ENCODE measurements at regions not wholly inside any gene's neighbourhood (a gene's known extent, or its start where the extent isn't known, plus 50 kb on each side); places are given as distances from the start of the nearest gene placed in this dataset.

DNA sequence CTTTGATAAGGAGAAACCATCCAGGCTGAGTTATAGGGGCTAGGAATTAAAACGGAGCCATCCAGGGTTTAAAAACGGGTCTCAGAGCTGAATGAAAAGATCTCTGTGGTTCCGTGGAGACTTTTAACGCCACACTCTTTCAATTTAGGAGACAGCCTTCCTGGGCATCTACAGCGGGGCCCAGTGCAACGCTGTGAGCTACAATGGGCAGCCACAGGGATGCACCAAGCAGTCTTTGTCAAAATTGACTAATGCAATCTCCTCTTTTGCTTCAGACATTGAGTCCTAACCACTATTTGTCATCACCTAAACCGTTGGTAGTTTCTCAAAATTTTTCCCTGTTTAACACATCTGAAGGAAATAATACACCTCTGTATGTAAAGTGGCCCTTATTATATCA, 96.6 kb upstream of the ABCA1 start:
- ChIA-PET POLR2A (no interaction called here), CTCF (ENCODE audit: low intra/inter-chr PET ratio) (no interaction called here)
- DNase-seq (ENCODE audit: extremely low read depth in 1 of 4, low spot score in 3 of 4) = no peak
- peaks cover 0 to 11% of the 10 kb centered on the region in 2 experiments; a peak in 1 of 5 replicates for H3K27me3 ChIP-seq (ENCODE audit: control insufficient read depth in 2 of 2, insufficient read depth in 2 of 2, low read length in 2 of 2)
- intact Hi-C loops (cut with micrococcal nuclease) = no loop called here
- WGBS (ENCODE audit: insufficient coverage, low coverage, missing lambda C conversion rate) = 1% methylated on average over 7 of the region's 7 CpGs
- H4K20me1 ChIP-seq (replicated peaks; ENCODE audit: control insufficient read depth, insufficient read depth, low read length) = no peaks in the 10 kb centered on the region
- H3K9me1 ChIP-seq (ENCODE audit: control insufficient read depth, insufficient read depth, low read length) = no peaks in the 10 kb centered on the region
- in situ Hi-C loops (cut with MboI) = no loop called here
- BruUV-seq (replicated peaks) = no TSS peak
- H3K4me2 ChIP-seq (ENCODE audit: insufficient read depth, low read length) = no peak overlapping the region
- FAIRE-seq = no peak
- H3K4me1 ChIP-seq (replicated peaks in 1 of 2; ENCODE audit: control insufficient read depth in 2 of 2, insufficient read depth in 2 of 2, low read length in 2 of 2) = no peaks in the 10 kb centered on the region
- no peak overlapping the region for H3K4me3 ChIP-seq
- ATAC-seq = no peak
- H3K79me2 ChIP-seq (ENCODE audit: control insufficient read depth, insufficient read depth, low read length) = no peaks in the 10 kb centered on the region
- TF ChIP-seq DNMT1 (IDR thresholded peaks at IDR 0.05) (no peak), CBFB (CRISPR knock-in tag; IDR thresholded peaks at IDR 0.05) (no peak), RBM14 (IDR thresholded peaks at IDR 0.05; ENCODE audit: borderline replicate concordance, insufficient read depth, low read depth, low read length) (no peak), ADNP (tag; IDR thresholded peaks at IDR 0.05) (no peak), MECOM (CRISPR knock-in tag; IDR thresholded peaks at IDR 0.05) (no peak), MEF2A (IDR thresholded peaks at IDR 0.05; ENCODE audit: control insufficient read depth, low read depth, low read length) (no peak), ZNF584 (CRISPR knock-in tag; IDR thresholded peaks at IDR 0.05; ENCODE audit: low read depth) (no peak)
- TF ChIP-seq, protein P1, sequence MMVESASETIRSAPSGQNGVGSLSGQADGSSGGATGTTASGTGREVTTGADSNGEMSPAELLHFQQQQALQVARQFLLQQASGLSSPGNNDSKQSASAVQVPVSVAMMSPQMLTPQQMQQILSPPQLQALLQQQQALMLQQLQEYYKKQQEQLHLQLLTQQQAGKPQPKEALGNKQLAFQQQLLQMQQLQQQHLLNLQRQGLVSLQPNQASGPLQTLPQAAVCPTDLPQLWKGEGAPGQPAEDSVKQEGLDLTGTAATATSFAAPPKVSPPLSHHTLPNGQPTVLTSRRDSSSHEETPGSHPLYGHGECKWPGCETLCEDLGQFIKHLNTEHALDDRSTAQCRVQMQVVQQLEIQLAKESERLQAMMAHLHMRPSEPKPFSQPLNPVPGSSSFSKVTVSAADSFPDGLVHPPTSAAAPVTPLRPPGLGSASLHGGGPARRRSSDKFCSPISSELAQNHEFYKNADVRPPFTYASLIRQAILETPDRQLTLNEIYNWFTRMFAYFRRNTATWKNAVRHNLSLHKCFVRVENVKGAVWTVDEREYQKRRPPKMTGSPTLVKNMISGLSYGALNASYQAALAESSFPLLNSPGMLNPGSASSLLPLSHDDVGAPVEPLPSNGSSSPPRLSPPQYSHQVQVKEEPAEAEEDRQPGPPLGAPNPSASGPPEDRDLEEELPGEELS (CRISPR knock-in tag; IDR thresholded peaks at IDR 0.05; ENCODE audit: borderline replicate concordance) = no peak
- H3K9me3 ChIP-seq (replicated peaks; ENCODE audit: control insufficient read depth, insufficient read depth, low read depth, low read length) = no peaks in the 10 kb centered on the region
- no peak overlapping the region for H3K9ac ChIP-seq (ENCODE audit: insufficient read depth in 1 of 2, low read depth in 2 of 2, low read length in 2 of 2)
- no peak overlapping the region for H3K27ac ChIP-seq (ENCODE audit: extremely low read depth, low read depth, low read length)
- H2AFZ ChIP-seq (ENCODE audit: low read depth, low read length) = no peak overlapping the region
- H3K36me3 ChIP-seq (ENCODE audit: control insufficient read depth, insufficient read depth, low read length) = no peaks in the 10 kb centered on the region

All from K562 (cell line).